HepG2 (cell line): ENCODE measurements at regions not wholly inside any gene's neighbourhood (a gene's known extent, or its start where the extent isn't known, plus 50 kb on each side); places are given as distances from the start of the nearest gene placed in this dataset.

Source experiments
- ATAC-seq: fragments of 200-7000 bp; cut with Tn5 transposase; 3 replicates; pipeline ENCODE4 v1.9.1; 2020; ENCODE audit warnings: mild to moderate bottlenecking, moderate library complexity
- BruUV-seq: library from RNA; stranded (reverse); fragments of 400-500 nt; replicated peaks from 2 replicates; lab custom pipeline; 2021; lab: Mats Ljungman, UMichigan
- CTCF ChIA-PET: fragments of 300-600 bp; formaldehyde crosslinking; extraction: SDS; loops from one replicate; lab custom pipeline; 2021; ENCODE audit warnings: low total read pairs, inconsistent platforms, low intra/inter-chr PET ratio; lab: Yijun Ruan, JAX
- POLR2A ChIA-PET: fragments of 350-600 bp; sonication (Branson Sonifier 250); formaldehyde crosslinking; loops from one replicate; lab custom pipeline; 2020; ENCODE audit warnings: antibody characterized with exemption, inconsistent platforms; lab: Yijun Ruan, JAX
- DNase-seq: peaks from one replicate; pipeline ENCODE4 v3.0.0-alpha.2; 2015; ENCODE audit warnings: low spot score
- FAIRE-seq: peaks from 3 replicates; lab custom pipeline; 2011; peaks lifted over from hg19 to GRCh38; lab: Jason Lieb, UNC
- H2AFZ ChIP-seq: one replicate; pipeline ENCODE4 v1.6.1; 2011; ENCODE audit warnings: low read length, inconsistent platforms
- H3K27ac ChIP-seq: fragments of 300-600 bp; 3 replicates; pipeline ENCODE4 v1.8.0; 2011; ENCODE audit warnings: mixed run types, mild to moderate bottlenecking, mixed read lengths, low read length, inconsistent platforms; ENCODE audit not compliant: insufficient read depth; ENCODE audit errors: extremely low read length
- H3K27me3 ChIP-seq, 2 experiments: fragments of 200-600 bp in 1 of 2; 2 replicates in 1 of 2; 3 replicates in 1 of 2; pipeline versions ENCODE4 v1.6.0 to v1.8.0; 2011; ENCODE audit warnings: low read length in 2 of 2, mild to moderate bottlenecking in 2 of 2, moderate library complexity in 2 of 2, inconsistent platforms in 1 of 2; ENCODE audit not compliant: insufficient read depth in 2 of 2, control insufficient read depth in 1 of 2
- H3K36me3 ChIP-seq, 2 experiments: fragments of 200-600 bp in 1 of 2; replicated peaks in 1 of 2; 2 replicates in 1 of 2; 3 replicates in 1 of 2; pipeline versions ENCODE4 v1.5.1 to v1.8.0; 2011; ENCODE audit warnings: low read length in 2 of 2, inconsistent platforms in 1 of 2; ENCODE audit not compliant: insufficient read depth in 2 of 2, control insufficient read depth in 1 of 2
- H3K4me1 ChIP-seq: 2 replicates; pipeline ENCODE4 v1.5.1; 2012; ENCODE audit warnings: low read length, inconsistent platforms; ENCODE audit not compliant: insufficient read depth
- H3K4me2 ChIP-seq: 2 replicates; pipeline ENCODE4 v1.6.0; 2011; ENCODE audit warnings: low read depth, low read length, inconsistent platforms
- H3K4me3 ChIP-seq, 3 experiments: fragments of 200-600 bp in 1 of 3; sonication (generic), shearing (Covaris generic) in 1 of 3; replicated peaks in 1 of 3; 2 replicates each; pipeline ENCODE4 v1.5.1; 2011 to 2016; ENCODE audit warnings: low read length in 3 of 3, inconsistent platforms in 2 of 3, low read depth in 2 of 3, mild to moderate bottlenecking in 2 of 3, control low read depth in 1 of 3, mixed read lengths in 1 of 3; ENCODE audit not compliant: insufficient read depth in 1 of 3
- H3K79me2 ChIP-seq: one replicate; pipeline ENCODE4 v1.6.1; 2011; ENCODE audit warnings: low read length, inconsistent platforms; ENCODE audit not compliant: insufficient read depth
- H3K9ac ChIP-seq: 2 replicates; pipeline ENCODE4 v1.6.0; 2011; ENCODE audit warnings: mild to moderate bottlenecking, low read depth, low read length, inconsistent platforms; ENCODE audit not compliant: insufficient read depth
- H3K9me3 ChIP-seq: 2 replicates; pipeline ENCODE4 v1.5.1; 2012; ENCODE audit warnings: mild to moderate bottlenecking, low read length
- H4K20me1 ChIP-seq: 2 replicates; pipeline ENCODE4 v1.6.0; 2011; ENCODE audit warnings: inconsistent platforms, mild to moderate bottlenecking, low read length, moderate library complexity; ENCODE audit not compliant: insufficient read depth
- GATAD1 ChIP-seq: IDR thresholded peaks from 2 replicates; pipeline ENCODE4 v1.6.1; 2016; ENCODE audit warnings: missing genetic modification reagents, missing compliant biosample characterization
- HIVEP1 ChIP-seq: sonication (generic); formaldehyde crosslinking; IDR thresholded peaks from 2 replicates; pipeline ENCODE4 v1.4.0; 2020; ENCODE audit warnings: mild to moderate bottlenecking, missing genetic modification reagents
- JUND ChIP-seq: sonication (generic); formaldehyde crosslinking; IDR thresholded peaks from 2 replicates; pipeline ENCODE4 v1.8.0; 2022; ENCODE audit warnings: mild to moderate bottlenecking, missing genetic modification reagents
- MAFF ChIP-seq: IDR thresholded peaks from 2 replicates; pipeline ENCODE4 v1.6.1; 2011; ENCODE audit warnings: low read depth, low read length, improper control_type of control experiment
- MAFK ChIP-seq, 2 experiments: IDR thresholded peaks in 1 of 2; conservative IDR thresholded peaks in 1 of 2; 2 replicates each; pipeline ENCODE4 v1.6.1; 2011; ENCODE audit warnings: improper control_type of control experiment in 2 of 2, low read length in 2 of 2
- POLR2AphosphoS2 ChIP-seq: IDR thresholded peaks from 2 replicates; pipeline ENCODE4 v1.6.1; 2011; ENCODE audit warnings: low read depth, low read length, improper control_type of control experiment
- SRSF4 ChIP-seq: fragments of 200-400 bp; formaldehyde crosslinking; IDR thresholded peaks from one replicate; pipeline ENCODE4 v1.6.1; 2018; ENCODE audit warnings: mild to moderate bottlenecking, low read depth, low read length, moderate library complexity; ENCODE audit not compliant: poor library complexity, severe bottlenecking
- ZFP82 ChIP-seq: sonication (generic); formaldehyde crosslinking; IDR thresholded peaks from 2 replicates; pipeline ENCODE4 v1.5.1; 2020; ENCODE audit warnings: mild to moderate bottlenecking, missing genetic modification reagents, borderline replicate concordance
- ZNF260 ChIP-seq: sonication (generic); formaldehyde crosslinking; IDR thresholded peaks from 2 replicates; pipeline ENCODE4 v1.4.0; 2020; ENCODE audit warnings: missing genetic modification reagents, low read depth, mild to moderate bottlenecking, borderline replicate concordance
- in situ Hi-C: cut with HindIII; loops from 2 replicates; pipeline ENCODE4 v1.10.0; 2017; ENCODE audit warnings: low pct_unique_long_range_greater_than_20kb; ENCODE audit not compliant: extremely low pct_ligation_motif_present
- intact Hi-C: fragments of 100-400 bp; cut with micrococcal nuclease; formaldehyde crosslinking; loops from one replicate; pipeline ENCODE4 v1.10.0; 2022; ENCODE audit not compliant: unreplicated experiment
- TF ChIP-seq, protein P1 (sequence below): sonication (generic); formaldehyde crosslinking; IDR thresholded peaks from 2 replicates; pipeline ENCODE4 v1.4.0; 2020; ENCODE audit warnings: low read depth, mild to moderate bottlenecking, missing genetic modification reagents
- TF ChIP-seq, protein P2 (sequence below): sonication (generic); IDR thresholded peaks from 2 replicates; pipeline ENCODE4 v1.6.1; 2016; ENCODE audit warnings: low read depth, borderline replicate concordance

DNA sequence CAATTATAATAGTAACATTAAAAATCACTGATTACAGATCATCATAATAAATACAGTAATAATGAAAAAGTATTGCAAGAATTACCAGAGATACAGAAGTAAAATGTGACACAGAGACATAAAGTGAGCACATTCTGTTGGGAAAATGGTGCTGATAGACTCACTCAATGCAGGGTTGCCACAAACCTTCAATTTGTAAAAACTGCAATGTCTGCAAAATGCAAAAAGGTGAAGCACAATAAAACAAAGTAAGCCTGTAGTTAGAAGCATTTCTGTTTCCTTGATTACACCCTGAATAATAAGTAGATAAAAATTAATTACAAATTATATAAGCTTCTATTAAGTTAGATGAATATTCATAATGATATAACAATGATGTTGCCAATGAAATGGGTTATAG lies 736.2 kb upstream of the CHD1 start:
- no peaks in the 10 kb centered on the region for H3K9me3 ChIP-seq
- DNase-seq (no peak), FAIRE-seq (no peak), ATAC-seq (no peak)
- no peak overlapping the region for H3K4me3 ChIP-seq
- in situ Hi-C loops (no loop called here), intact Hi-C loops (no loop called here)
- no peak overlapping the region for H3K27ac ChIP-seq
- no peak overlapping the region for H3K4me2 ChIP-seq
- H3K9ac ChIP-seq, result no peak overlapping the region
- no peaks in the 10 kb centered on the region for H3K36me3 ChIP-seq
- no peaks in the 10 kb centered on the region for H3K4me1 ChIP-seq
- H2AFZ ChIP-seq, result no peak overlapping the region
- POLR2A ChIA-PET, result no interaction called here
- no peaks in the 10 kb centered on the region for H4K20me1 ChIP-seq
- H3K27me3 ChIP-seq, result no peaks in the 10 kb centered on the region
- BruUV-seq, result no TSS peak
- TF ChIP-seq MAFK (conservative IDR thresholded peaks at IDR 0.05 in 1 of 2, IDR thresholded peaks at IDR 0.05 in 1 of 2; ENCODE audit: low read length in 2 of 2) (peak; percentile 67 to 81; a peak in 3 of 4 replicates), HIVEP1 (CRISPR knock-in tag) (no peak), MAFF (peak; percentile 72)
- TF ChIP-seq, protein P1, sequence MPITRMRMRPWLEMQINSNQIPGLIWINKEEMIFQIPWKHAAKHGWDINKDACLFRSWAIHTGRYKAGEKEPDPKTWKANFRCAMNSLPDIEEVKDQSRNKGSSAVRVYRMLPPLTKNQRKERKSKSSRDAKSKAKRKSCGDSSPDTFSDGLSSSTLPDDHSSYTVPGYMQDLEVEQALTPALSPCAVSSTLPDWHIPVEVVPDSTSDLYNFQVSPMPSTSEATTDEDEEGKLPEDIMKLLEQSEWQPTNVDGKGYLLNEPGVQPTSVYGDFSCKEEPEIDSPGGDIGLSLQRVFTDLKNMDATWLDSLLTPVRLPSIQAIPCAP (CRISPR knock-in tag), result no peak
- CTCF ChIA-PET, result no interaction called here
- no peaks in the 10 kb centered on the region for H3K79me2 ChIP-seq

DNA sequence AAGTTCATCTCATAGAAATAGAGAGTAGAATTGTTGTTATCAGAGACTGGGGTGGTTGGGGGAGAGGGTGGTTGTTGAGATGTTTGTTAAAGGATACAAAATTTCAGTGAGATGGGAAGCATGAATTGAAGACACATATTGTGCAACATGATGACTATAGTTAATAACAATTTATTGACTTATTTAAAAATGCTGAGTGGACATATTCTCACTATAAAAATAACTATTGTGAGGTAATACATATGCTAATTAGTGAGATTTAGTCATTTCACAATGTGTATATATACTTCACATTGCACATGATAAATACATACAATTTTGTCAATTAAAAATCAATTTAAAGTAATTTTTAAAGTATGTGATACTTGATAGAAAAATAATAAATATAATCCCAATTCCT lies 722.5 kb upstream of the CHD1 start:
- H3K36me3 ChIP-seq, result no peaks in the 10 kb centered on the region
- no peaks in the 10 kb centered on the region for H3K27me3 ChIP-seq
- intact Hi-C loops, result no loop called here
- H3K4me2 ChIP-seq, result no peak overlapping the region
- H3K9ac ChIP-seq, result no peak overlapping the region
- no peak for TF ChIP-seq JUND
- no peak for TF ChIP-seq SRSF4
- TF ChIP-seq POLR2AphosphoS2, result no peak
- TF ChIP-seq MAFK (conservative IDR thresholded peaks at IDR 0.05 in 1 of 2, IDR thresholded peaks at IDR 0.05 in 1 of 2; ENCODE audit: low read length in 2 of 2), result peak; percentile 96 to 98
- TF ChIP-seq, protein P2, sequence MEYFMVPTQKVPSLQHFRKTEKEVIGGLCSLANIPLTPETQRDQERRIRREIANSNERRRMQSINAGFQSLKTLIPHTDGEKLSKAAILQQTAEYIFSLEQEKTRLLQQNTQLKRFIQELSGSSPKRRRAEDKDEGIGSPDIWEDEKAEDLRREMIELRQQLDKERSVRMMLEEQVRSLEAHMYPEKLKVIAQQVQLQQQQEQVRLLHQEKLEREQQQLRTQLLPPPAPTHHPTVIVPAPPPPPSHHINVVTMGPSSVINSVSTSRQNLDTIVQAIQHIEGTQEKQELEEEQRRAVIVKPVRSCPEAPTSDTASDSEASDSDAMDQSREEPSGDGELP, result no peak
- TF ChIP-seq ZNF260 (CRISPR knock-in tag), result no peak
- TF ChIP-seq MAFF, result peak; percentile 98
- TF ChIP-seq GATAD1, result no peak
- TF ChIP-seq ZFP82 (CRISPR knock-in tag), result no peak
- in situ Hi-C loops, result no loop called here
- ChIA-PET POLR2A (no interaction called here), CTCF (no interaction called here)
- H4K20me1 ChIP-seq, result no peaks in the 10 kb centered on the region
- no peak overlapping the region for H3K4me3 ChIP-seq
- H3K79me2 ChIP-seq, result no peaks in the 10 kb centered on the region
- no peak overlapping the region for H3K27ac ChIP-seq
- no peaks in the 10 kb centered on the region for H3K9me3 ChIP-seq
- DNase-seq (no peak), FAIRE-seq (no peak), ATAC-seq (no peak)
- no peak overlapping the region for H2AFZ ChIP-seq
- BruUV-seq, result no TSS peak
- no peaks in the 10 kb centered on the region for H3K4me1 ChIP-seq
